Neural progenitor cell (in vitro differentiated cells): ENCODE measurements at regions not wholly inside any gene's neighbourhood (a gene's known extent, or its start where the extent isn't known, plus 50 kb on each side); places are given as distances from the start of the nearest gene placed in this dataset.

Source experiments
- EZH2 ChIP-seq: fragments of 200-600 bp; sonication (generic); IDR thresholded peaks from 2 replicates; pipeline ENCODE4 v1.6.1; 2017; ENCODE audit warnings: antibody characterized with exemption, mild to moderate bottlenecking, moderate library complexity
- TF ChIP-seq, protein P1 (sequence below): fragments of 200-600 bp; sonication (generic); IDR thresholded peaks from 2 replicates; pipeline ENCODE4 v1.5.1; 2017; ENCODE audit warnings: antibody characterized with exemption, mild to moderate bottlenecking

DNA sequence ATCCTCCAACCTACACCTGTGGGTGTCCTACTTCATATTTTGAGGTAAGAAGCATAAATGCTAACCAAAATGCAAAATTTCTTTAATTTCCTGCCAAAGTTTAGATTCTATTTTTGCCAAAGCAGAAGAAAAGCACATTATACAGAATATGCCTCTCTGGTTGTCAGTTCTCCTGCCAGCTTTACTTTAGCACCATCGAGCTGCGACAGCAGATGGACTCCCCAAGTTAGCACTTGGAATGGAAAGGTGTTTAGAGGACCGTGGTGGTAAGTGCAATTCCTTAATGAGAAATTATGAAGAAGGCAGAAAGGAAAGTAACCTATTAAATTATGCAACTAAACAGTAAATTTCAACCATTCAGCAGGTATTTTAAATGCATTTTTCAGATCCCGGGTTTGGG, 326.6 kb downstream of the RERGL start:
- TF ChIP-seq, protein P1, sequence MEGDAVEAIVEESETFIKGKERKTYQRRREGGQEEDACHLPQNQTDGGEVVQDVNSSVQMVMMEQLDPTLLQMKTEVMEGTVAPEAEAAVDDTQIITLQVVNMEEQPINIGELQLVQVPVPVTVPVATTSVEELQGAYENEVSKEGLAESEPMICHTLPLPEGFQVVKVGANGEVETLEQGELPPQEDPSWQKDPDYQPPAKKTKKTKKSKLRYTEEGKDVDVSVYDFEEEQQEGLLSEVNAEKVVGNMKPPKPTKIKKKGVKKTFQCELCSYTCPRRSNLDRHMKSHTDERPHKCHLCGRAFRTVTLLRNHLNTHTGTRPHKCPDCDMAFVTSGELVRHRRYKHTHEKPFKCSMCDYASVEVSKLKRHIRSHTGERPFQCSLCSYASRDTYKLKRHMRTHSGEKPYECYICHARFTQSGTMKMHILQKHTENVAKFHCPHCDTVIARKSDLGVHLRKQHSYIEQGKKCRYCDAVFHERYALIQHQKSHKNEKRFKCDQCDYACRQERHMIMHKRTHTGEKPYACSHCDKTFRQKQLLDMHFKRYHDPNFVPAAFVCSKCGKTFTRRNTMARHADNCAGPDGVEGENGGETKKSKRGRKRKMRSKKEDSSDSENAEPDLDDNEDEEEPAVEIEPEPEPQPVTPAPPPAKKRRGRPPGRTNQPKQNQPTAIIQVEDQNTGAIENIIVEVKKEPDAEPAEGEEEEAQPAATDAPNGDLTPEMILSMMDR: no peak
- no peak for TF ChIP-seq EZH2
